Subcutaneous abdominal adipose tissue (tissue), 5 donors: ENCODE measurements at regions not wholly inside any gene's neighbourhood (a gene's known extent, or its start where the extent isn't known, plus 50 kb on each side); places are given as distances from the start of the nearest gene placed in this dataset.
"Not testable (repeated sequence)": the region's sequence is repeated elsewhere in the genome, so short reads cannot be mapped to it uniquely, and the experiment has no call there.

ENCODE experiments used
- H3K27ac ChIP-seq: one replicate; pipeline ENCODE4 v1.7.0; 2013; ENCODE audit warnings: low read depth, mild to moderate bottlenecking, inconsistent platforms, low read length, moderate library complexity
- H3K27me3 ChIP-seq, 5 donors: one replicate each; pipeline ENCODE4 v1.7.0; 2013; ENCODE audit warnings: low read length in 5 of 5, inconsistent platforms in 1 of 5; ENCODE audit not compliant: control insufficient read depth in 5 of 5, insufficient read depth in 4 of 5
- H3K36me3 ChIP-seq, 5 donors: one replicate each; pipeline ENCODE4 v1.7.0; 2013; ENCODE audit warnings: low read length in 5 of 5; ENCODE audit not compliant: control insufficient read depth in 5 of 5, insufficient read depth in 5 of 5
- H3K4me1 ChIP-seq, 5 donors: one replicate each; pipeline ENCODE4 v1.7.0; 2013; ENCODE audit warnings: low read length in 5 of 5, mild to moderate bottlenecking in 3 of 5, moderate library complexity in 1 of 5; ENCODE audit not compliant: control insufficient read depth in 5 of 5, insufficient read depth in 5 of 5
- H3K4me3 ChIP-seq, 5 donors: one replicate each; pipeline ENCODE4 v1.7.0; 2013; ENCODE audit warnings: low read length in 5 of 5, low read depth in 1 of 5
- H3K9ac ChIP-seq, 5 donors: one replicate each; pipeline ENCODE4 v1.7.0; 2013; ENCODE audit warnings: low read length in 5 of 5, mild to moderate bottlenecking in 4 of 5, moderate library complexity in 3 of 5
- H3K9me3 ChIP-seq, 5 donors: one replicate each; pipeline ENCODE4 v1.7.0; 2013; ENCODE audit warnings: low read length in 5 of 5; ENCODE audit not compliant: control insufficient read depth in 5 of 5
- donor health status: healthy.
- donor health status: healthy.
- donor health status: healthy.
- donor health status: healthy.
- donor health status: healthy.

- Histone ChIP-seq H3K27ac (no peak overlapping the region), H3K9ac (no peak overlapping the region), H3K4me1 (peaks cover 0 to 24% (median 6%) of the 10 kb centered on the region in 5 donors), H3K36me3 (no peaks in the 10 kb centered on the region), H3K4me3 (no peak overlapping the region), H3K9me3 (no peaks in the 10 kb centered on the region), H3K27me3 (no peaks in the 10 kb centered on the region)
These were observed 209.7 kb downstream of the RHOU start for GRCh38 chr1:228944935-228945371.

- no peak overlapping the region for H3K27ac ChIP-seq
- H3K9me3 ChIP-seq: no peaks in the 10 kb centered on the region
- no peak overlapping the region for H3K9ac ChIP-seq
- H3K27me3 ChIP-seq: no peaks in the 10 kb centered on the region
- H3K36me3 ChIP-seq: no peaks in the 10 kb centered on the region
- no peak overlapping the region for H3K4me3 ChIP-seq
- H3K4me1 ChIP-seq: peaks cover 0 to 20% (median 6%) of the 10 kb centered on the region in 5 donors
These were observed 210.6 kb downstream of the RHOU start for GRCh38 chr1:228945885-228946284.

GRCh38 chr1:228949617-228950016, 214.3 kb downstream of the RHOU start:
- not testable (repeated sequence) for H3K27ac ChIP-seq, H3K36me3 ChIP-seq, H3K4me3 ChIP-seq, H3K9me3 ChIP-seq, H3K9ac ChIP-seq, H3K27me3 ChIP-seq
- peaks cover 0 to 11% (median 2%) of the 10 kb centered on the region in 5 donors for H3K4me1 ChIP-seq

- H3K36me3 ChIP-seq: no peaks in the 10 kb centered on the region
- no peak overlapping the region for H3K27ac ChIP-seq
- H3K27me3 ChIP-seq: no peaks in the 10 kb centered on the region
- no peak overlapping the region for H3K9ac ChIP-seq
- no peak overlapping the region for H3K4me3 ChIP-seq
- no peaks in the 10 kb centered on the region for H3K9me3 ChIP-seq
- peaks cover 0 to 12% (median 8%) of the 10 kb centered on the region in 5 donors for H3K4me1 ChIP-seq
These were observed 217.9 kb downstream of the RHOU start for GRCh38 chr1:228953207-228953606.

GRCh38 chr1:228953808-228954207, 218.5 kb downstream of the RHOU start:
- H3K27ac ChIP-seq, H3K9me3 ChIP-seq, H3K4me3 ChIP-seq, H3K36me3 ChIP-seq, H3K27me3 ChIP-seq, H3K9ac ChIP-seq: not testable (repeated sequence)
- H3K4me1 ChIP-seq: peaks cover 0 to 12% (median 8%) of the 10 kb centered on the region in 5 donors

GRCh38 chr1:228955691-228956090, 220.4 kb downstream of the RHOU start:
- H3K4me1 ChIP-seq: peaks cover 0 to 9% (median 8%) of the 10 kb centered on the region in 5 donors
- H3K36me3 ChIP-seq: no peaks in the 10 kb centered on the region
- H3K27ac ChIP-seq: no peak overlapping the region
- no peaks in the 10 kb centered on the region for H3K9me3 ChIP-seq
- H3K4me3 ChIP-seq: no peak overlapping the region
- H3K27me3 ChIP-seq: no peaks in the 10 kb centered on the region
- no peak overlapping the region for H3K9ac ChIP-seq

GRCh38 chr1:228956864-228957263, 221.6 kb downstream of the RHOU start:
- no peaks in the 10 kb centered on the region for H3K9me3 ChIP-seq
- no peaks in the 10 kb centered on the region for H3K27me3 ChIP-seq
- H3K4me1 ChIP-seq: peaks cover 0 to 10% (median 8%) of the 10 kb centered on the region in 5 donors
- H3K27ac ChIP-seq: no peak overlapping the region
- H3K36me3 ChIP-seq: no peaks in the 10 kb centered on the region
- H3K9ac ChIP-seq: no peak overlapping the region
- H3K4me3 ChIP-seq: no peak overlapping the region

GRCh38 chr1:228957535-228957934, 222.3 kb downstream of the RHOU start:
- Histone ChIP-seq H3K27me3 (no peaks in the 10 kb centered on the region), H3K27ac (no peak overlapping the region), H3K4me1 (peaks cover 0 to 10% (median 8%) of the 10 kb centered on the region in 5 donors), H3K9ac (peak overlapping the region in 1 of 5 donors; percentile 39), H3K9me3 (no peaks in the 10 kb centered on the region), H3K36me3 (no peaks in the 10 kb centered on the region), H3K4me3 (no peak overlapping the region)

GRCh38 chr1:228958121-228958520, 222.8 kb downstream of the RHOU start:
- no peak overlapping the region for H3K9ac ChIP-seq
- H3K27ac ChIP-seq: no peak overlapping the region

GRCh38 chr1:228958741-228959140, 223.5 kb downstream of the RHOU start:
- Histone ChIP-seq H3K4me3 (no peak overlapping the region), H3K9ac (no peak overlapping the region), H3K9me3 (no peaks in the 10 kb centered on the region), H3K36me3 (no peaks in the 10 kb centered on the region), H3K4me1 (peaks cover 0 to 10% (median 8%) of the 10 kb centered on the region in 5 donors), H3K27me3 (no peaks in the 10 kb centered on the region), H3K27ac (no peak overlapping the region)

More at GRCh38 chr1:228958121-228958520, 222.8 kb downstream of the RHOU start:
- H3K4me1 ChIP-seq: peaks cover 0 to 10% (median 8%) of the 10 kb centered on the region in 5 donors
- no peaks in the 10 kb centered on the region for H3K27me3 ChIP-seq
- no peaks in the 10 kb centered on the region for H3K9me3 ChIP-seq
- H3K4me3 ChIP-seq: no peak overlapping the region
- no peaks in the 10 kb centered on the region for H3K36me3 ChIP-seq

- Histone ChIP-seq H3K4me1 (peaks cover 0 to 14% (median 9%) of the 10 kb centered on the region in 5 donors), H3K4me3 (no peak overlapping the region), H3K27me3 (no peaks in the 10 kb centered on the region), H3K9ac (no peak overlapping the region), H3K9me3 (no peaks in the 10 kb centered on the region), H3K27ac (no peak overlapping the region), H3K36me3 (no peaks in the 10 kb centered on the region)
These were observed 225.4 kb downstream of the RHOU start for GRCh38 chr1:228960705-228961104.
